DMS153 treated with DMSO at 0.1 percent for 48 hours (cell line): ENCODE measurements at regions not wholly inside any gene's neighbourhood (a gene's known extent, or its start where the extent isn't known, plus 50 kb on each side); places are given as distances from the start of the nearest gene placed in this dataset.

Source experiments
- DNase-seq: peaks from one replicate; lab custom pipeline; 2025; ENCODE audit not compliant: unreplicated experiment; lab: John Stamatoyannopoulos, UW

- no peak for DNase-seq
Measured at GRCh38 chr6:45791211-45792168, 224.2 kb downstream of the CLIC5 start.

GRCh38 chr6:45789238-45789637 lies 226.4 kb downstream of the CLIC5 start:
- no peak for DNase-seq

- no peak for DNase-seq
Measured at GRCh38 chr6:45787384-45787783, 228.3 kb downstream of the CLIC5 start.

GRCh38 chr6:45786355-45786781 lies 229.3 kb downstream of the CLIC5 start:
- DNase-seq, result no peak

DNA sequence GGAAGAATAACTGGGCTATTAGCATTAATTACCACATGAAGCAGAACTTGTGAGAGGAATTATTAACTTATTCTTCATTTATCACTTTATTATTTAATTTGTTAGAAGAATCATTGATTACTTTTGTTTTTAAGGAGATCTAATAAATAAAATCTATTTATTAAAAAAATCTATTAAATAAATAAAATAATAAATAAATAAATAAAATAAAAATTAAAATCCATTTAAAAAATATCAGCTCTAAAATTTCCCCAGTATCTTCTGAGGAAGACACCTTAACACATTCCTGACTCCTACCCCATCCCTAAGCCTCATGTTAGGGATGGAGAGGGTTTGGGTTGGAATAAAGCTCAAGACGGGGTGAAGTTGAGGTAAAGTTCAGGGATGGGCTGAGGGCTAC lies 231.4 kb downstream of the CLIC5 start:
- no peak for DNase-seq

- no peak for DNase-seq
Measured at GRCh38 chr6:45783716-45784115, 231.9 kb downstream of the CLIC5 start.

GRCh38 chr6:45781890-45782289 lies 233.8 kb downstream of the CLIC5 start:
- DNase-seq, result no peak

DNA sequence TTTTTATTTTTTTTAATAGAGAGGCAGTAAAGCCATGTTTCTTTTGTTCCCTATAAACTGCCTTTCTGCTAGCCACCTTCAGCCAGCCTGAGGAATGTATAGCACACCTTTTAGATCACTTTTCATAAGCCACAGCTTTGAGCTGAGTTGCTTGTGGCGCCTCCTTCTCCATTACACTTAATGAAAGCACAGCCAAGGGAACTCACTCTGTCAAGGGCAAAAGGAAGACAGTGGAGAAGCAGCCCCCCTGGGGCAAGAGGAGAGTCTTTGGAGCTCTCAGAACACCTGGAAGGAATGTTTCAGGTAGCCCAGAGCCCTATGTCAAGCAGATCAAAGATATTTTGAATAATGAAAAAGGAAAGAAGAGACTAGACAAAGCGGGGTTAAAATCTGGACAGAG lies 235.1 kb downstream of the CLIC5 start:
- DNase-seq, result no peak

GRCh38 chr6:45775026-45775697 lies 240.5 kb downstream of the CLIC5 start:
- no peak for DNase-seq

GRCh38 chr6:45773906-45774305 lies 241.8 kb downstream of the CLIC5 start:
- DNase-seq, result no peak

- DNase-seq, result no peak
Measured at GRCh38 chr6:45772886-45773495, 242.7 kb downstream of the CLIC5 start.

- no peak for DNase-seq
Measured at GRCh38 chr6:45772051-45772450, 243.6 kb downstream of the CLIC5 start.

DNA sequence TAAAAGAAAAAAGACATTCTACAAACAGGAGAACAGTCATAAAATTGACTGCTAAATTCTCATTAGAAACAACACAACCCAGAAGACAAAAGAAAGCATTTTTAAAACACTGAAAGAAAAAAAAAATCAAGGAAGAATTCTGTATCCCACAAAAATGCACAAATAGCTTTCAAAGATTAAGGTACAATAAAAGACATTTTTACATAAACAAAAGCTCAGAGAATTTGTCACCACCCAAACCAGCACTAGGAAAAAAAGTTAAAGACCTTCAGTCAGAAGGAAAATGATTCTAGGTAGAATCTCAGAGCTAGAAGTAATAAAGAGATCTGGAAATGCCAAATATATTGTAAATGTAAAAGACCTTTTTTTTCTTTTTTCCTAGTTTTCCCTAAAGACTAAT lies 252.4 kb downstream of the CLIC5 start:
- no peak for DNase-seq

- DNase-seq, result no peak
Measured at GRCh38 chr6:45759472-45759810, 256.2 kb downstream of the CLIC5 start.

DNA sequence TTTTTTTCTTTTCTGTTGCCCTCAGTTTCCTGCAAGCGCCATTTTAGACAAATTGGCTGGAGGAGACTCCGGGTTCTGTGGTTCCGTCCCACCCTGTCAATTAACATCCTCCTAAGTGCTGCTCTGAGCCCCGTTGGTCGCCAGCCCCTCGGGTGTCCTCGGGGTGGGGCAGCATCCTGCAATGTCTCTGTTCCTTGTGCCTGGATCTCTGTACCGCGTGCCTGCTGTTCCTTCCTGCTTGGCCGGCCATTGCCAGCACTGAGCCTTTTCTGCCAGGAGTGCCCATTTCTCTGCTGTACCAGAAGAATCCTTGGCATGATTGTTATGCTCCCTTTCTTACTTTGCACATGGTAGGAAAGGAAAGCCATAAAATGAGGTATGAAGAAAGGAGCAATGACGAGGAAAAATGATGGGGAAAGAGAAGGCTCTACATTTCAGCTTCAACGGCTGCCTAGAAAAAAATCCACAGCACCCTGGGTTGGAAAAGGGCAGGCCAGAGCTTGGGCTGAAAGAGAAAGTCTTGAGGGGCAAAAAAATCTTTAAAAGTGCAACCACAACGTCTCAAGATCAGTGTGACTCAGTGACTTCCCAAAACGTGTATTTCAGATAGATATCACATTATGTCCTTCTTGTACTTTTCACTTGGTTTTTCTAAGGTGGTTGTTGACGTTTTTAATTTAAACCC lies 256.7 kb downstream of the CLIC5 start:
- no peak for DNase-seq

DNA sequence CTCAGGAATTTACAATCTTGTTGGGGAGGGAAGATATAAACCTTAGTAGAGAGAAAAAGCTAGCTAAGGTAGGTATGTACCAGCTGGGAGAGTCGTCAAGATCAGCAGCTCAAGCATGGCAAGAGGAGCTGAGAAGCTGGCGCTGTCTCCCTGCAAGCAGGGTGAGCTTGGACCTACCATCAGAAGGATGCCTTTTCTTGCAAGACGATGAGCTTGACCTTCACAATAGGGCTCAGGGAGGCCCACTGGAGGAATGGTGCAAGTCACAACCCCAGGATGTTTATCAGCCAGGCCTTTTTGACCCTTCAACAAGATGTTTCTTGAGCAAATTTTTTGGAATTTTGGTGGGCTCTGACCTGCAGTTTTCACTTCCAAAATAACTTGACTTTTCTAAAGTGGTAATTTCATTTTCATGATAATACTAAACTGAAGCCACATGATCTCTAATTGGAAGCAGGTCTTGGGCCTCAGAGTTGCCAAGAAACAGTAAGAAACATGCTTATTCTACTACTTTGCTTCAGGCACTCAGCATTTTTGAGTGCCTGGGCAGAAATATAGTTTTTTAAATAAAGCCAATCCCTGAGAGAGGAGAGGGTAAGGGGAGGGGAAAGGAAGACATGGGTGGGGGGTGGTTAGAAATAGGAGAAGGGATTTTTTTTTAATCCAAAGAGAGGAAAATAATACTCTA lies 258.1 kb downstream of the CLIC5 start:
- DNase-seq, result no peak

- DNase-seq, result no peak
Measured at GRCh38 chr6:45756606-45757005, 259.1 kb downstream of the CLIC5 start.

DNA sequence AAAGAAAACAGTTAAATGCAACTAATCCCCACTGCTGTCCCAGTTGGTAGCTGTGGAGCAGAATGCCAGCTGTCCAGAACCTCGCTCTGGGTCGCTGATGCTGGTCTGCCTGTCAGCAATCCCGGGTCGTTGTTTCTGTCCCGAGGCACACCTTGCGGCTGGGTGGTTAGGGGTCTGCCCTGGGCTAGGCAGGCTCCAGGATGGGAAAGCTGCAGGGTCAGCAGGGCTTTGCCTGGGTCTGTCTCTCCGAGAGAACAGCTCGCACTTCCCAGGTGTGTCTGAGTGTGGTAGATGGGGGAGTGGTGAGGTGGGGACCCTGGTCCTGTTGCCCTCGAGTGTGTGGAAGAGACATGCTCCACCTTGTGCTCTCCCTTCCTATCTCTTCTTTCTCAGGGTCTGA lies 261.2 kb downstream of the CLIC5 start:
- no peak for DNase-seq

DNA sequence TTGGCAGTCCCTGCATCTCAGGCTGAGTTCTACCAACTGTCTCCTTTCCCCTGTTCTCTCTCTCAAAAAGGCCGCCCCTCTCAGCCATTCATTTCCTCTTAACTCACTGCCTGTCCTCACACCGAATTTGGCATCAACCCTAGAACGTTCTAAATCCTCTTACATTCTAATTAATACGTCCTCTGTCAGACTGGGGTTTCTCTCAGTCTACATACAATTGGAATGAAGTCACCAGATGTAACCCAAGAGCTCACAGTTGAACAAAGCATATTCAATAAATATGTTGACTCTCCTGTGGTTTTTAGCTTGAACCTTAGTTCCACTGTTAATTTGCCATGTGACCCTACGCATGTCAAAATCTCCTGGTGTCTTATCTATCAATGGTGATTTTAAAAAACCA lies 269.6 kb downstream of the CLIC5 start:
- DNase-seq, result peak; percentile 22

GRCh38 chr6:45743028-45743615 lies 272.5 kb downstream of the CLIC5 start:
- no peak for DNase-seq
